LNCaP clone FGC (cell line): ENCODE measurements at regions not wholly inside any gene's neighbourhood (a gene's known extent, or its start where the extent isn't known, plus 50 kb on each side); places are given as distances from the start of the nearest gene placed in this dataset.
A peak's percentile ranks its signal among the peaks of the same experiment; 100 is the strongest.

ENCODE experiments used
- DNase-seq: peaks from one replicate; pipeline ENCODE4 v3.0.0-alpha.2; 2011; ENCODE audit warnings: low read depth
- H3K4me3 ChIP-seq: 2 replicates; pipeline ENCODE4 v1.5.1; 2011; ENCODE audit warnings: mild to moderate bottlenecking, low read depth, low read length, control low read depth
- CTCF ChIP-seq: IDR thresholded peaks from 2 replicates; pipeline ENCODE4 v1.5.1; 2012; ENCODE audit warnings: mild to moderate bottlenecking; ENCODE audit not compliant: control insufficient read depth, insufficient read depth; ENCODE audit errors: extremely low read depth

- no peak overlapping the region for H3K4me3 ChIP-seq
- TF ChIP-seq CTCF: no peak
- no peak for DNase-seq
Observed at GRCh38 chr18:37980556-37980955, 415.0 kb upstream of the CELF4 start.

- H3K4me3 ChIP-seq: no peak overlapping the region
- DNase-seq: no peak
- no peak for TF ChIP-seq CTCF
Observed at GRCh38 chr18:37975446-37975845, 409.8 kb upstream of the CELF4 start.

- H3K4me3 ChIP-seq: no peak overlapping the region
- peak; percentile 7 for DNase-seq
- no peak for TF ChIP-seq CTCF
Observed at GRCh38 chr18:37967261-37967660, 401.7 kb upstream of the CELF4 start.

GRCh38 chr18:37965572-37965970 lies 400.0 kb upstream of the CELF4 start:
- no peak for TF ChIP-seq CTCF
- no peak for DNase-seq
- no peak overlapping the region for H3K4me3 ChIP-seq

- no peak for DNase-seq
- H3K4me3 ChIP-seq: no peak overlapping the region
- no peak for TF ChIP-seq CTCF
Observed at GRCh38 chr18:37964885-37965571, 399.4 kb upstream of the CELF4 start.

GRCh38 chr18:37963837-37964236 lies 398.2 kb upstream of the CELF4 start:
- DNase-seq: no peak
- no peak overlapping the region for H3K4me3 ChIP-seq
- no peak for TF ChIP-seq CTCF
